ENCODE measurements at regions not wholly inside any gene's neighbourhood (a gene's known extent, or its start where the extent isn't known, plus 50 kb on each side); places are given as distances from the start of the nearest gene placed in this dataset.

DNA sequence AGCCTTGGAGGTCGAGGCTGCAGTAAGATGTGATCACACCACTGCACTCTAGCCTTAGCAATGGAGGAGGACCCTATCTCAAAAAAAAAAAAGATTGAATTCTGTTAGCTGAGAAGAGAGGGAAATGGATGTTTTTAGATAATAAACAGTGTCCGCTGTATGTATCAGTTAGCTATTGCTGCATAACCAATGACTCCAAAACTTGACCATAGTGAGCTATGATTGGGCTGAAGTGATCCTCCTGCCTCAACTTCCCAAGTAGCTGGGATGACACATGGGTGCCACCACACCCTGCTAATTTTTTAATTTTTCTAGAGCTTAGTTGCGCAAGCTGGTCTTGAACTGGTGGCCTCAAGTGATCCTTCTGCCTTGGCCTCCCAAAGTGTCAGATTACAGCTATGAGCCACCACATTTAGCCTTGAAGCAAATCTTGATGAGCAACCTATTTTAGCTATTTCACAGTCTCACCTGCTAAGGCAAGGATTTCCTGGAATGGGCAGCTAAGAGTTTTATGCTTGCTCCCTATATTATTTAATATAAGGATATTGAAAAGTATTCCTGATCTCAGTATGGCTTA, 68.3 kb upstream of the ATF7IP2 start:
- DNase-seq = no peak

DNA sequence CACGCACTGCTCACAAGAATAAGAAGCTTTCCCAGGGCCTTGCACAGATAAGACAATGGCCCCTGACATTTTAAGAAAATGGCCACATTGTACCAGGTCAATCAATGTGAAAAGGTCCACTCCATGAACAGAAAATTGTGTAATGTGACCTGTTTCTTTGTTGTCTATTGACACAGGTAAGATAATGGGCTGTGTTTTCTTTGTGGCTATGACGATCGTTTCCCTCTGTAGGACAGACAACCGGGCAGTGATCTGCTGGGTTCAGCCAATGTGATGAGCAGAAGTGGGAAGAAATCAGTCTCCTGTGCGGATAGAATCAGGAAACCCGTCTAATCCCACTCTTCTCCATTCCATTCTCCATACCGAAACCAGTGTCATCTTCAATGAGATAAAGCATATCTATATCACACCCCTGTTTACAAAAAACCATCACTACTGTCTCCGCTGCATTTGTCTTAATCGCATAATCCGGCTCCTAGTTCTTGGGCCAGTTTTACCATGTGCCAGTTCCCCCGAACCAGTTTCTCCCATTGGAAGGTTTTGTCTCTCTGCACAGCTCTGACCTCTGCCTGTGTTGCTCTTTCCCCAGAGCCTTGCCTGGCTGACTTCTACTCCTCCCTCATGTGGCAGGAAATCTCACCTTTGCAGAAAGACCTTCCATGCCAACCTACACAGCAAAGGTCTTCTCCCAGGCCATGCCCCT, 66.9 kb upstream of the ATF7IP2 start:
- DNase-seq = no peak

DNA sequence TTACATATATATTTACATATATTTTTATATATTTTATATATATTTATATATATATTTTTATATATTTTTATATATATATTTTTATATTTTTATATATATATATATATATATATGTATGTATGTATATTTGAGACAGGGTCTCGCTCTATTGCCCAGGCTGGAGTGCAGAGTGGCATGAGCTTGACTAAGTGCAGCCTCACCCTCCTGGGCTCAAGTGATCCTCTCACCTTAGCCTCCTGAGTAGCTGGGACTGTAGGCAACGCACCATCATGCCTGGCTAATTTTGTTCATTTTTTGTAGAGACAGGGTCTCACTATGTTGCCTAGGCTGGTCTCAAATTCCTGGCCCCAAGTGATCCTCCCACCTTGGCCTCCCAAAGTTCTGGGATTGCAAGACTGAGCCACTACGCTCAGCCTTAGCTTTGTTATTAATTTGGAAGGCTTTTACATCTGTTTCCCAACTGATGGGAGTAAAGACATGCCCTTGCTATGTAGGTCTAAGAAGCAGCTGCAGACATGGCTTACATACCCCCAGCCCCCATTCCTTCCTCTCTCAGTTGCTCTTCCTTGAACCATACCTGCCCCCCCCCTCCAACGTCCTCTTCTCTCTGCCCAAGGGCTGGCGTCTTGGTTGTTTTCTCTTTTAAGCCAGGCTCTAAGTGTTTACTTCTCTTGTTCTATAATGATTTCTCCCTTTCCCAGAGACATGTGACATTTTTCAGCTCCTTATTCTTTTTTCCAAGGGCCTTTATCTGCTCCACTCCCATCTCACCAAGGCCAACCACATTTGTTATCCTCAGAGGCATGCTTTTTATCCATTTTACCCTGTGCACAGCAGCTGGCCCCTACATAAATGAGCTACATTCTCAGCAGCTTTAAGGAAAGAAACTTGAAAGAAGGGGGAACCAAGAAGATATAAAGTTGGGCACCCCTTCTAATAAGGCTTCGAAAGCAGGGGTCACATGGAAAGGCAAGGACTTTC, 64.2 kb upstream of the ATF7IP2 start:
- no peak for DNase-seq

DNA sequence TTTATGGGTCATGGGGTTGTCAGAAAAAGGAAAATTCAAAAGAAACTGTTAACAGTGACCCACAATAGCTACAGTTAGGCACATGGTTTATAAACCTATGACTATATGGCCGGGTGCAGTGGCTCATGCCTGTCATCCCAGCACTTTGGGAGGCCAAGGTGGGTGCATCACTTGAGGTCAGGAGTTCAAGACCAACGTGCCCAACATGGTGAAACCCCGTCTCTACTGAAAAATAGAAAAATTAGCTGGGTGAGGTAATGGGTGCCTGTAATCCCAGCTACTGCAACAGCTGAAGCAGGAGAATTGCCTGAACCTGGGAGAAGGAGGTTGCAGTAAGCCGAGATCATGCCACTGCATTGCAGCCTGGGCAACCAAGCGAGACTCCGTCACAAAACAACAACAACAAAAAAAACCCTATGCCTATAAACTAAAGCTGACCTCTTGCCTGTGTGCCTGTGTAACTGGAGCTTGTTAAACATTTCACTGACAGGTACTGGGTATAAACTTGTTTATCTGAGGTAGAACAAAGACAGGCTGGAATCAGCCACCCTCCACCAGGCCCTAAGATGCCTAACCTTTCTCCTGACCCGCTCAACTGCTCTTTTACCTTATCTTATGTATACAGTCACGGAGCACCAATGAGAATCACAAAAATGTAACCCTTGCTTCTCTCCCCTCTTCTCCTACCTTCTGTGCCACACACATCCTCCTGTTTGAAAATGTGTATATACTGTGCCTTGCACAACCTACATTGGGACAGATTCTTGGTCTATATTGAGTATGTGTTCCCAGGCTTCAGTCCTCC, 62.9 kb upstream of the ATF7IP2 start:
- DNase-seq = no peak

DNA sequence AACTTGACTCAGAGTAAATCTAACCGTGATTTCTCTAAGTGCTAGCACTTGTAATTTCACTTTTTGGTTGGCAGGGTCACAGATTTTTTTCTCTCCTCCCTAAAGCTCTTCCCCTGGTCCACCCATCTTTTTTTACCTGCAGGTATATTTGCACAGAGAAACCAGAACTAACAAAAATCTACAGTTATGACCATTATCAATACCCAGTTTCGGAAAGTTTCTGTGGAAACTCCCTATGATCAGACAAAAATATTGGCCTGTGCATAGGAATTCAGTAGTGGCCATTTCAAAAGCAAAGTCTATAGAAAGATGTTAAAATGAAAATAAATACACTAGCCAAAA, 62.4 kb upstream of the ATF7IP2 start:
- DNase-seq = no peak

DNA sequence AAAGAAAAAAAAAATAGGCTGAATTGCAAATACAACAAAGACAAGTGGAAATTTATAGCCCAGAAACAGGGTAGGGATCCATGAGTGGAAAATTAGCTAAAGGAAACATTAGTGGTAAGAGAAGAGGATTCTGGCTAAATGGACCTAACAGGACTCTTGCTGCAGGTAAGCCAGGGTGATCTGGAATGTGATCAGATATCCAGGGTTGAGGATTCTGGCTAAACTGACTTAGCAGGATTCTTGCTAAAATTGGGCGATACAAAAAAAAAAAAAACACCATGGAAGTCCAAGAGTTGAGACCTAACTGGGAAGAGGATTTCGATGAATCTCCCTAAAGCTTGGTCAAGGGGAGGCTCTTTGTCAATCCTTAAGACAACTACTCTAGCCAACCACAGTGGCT, 61.7 kb upstream of the ATF7IP2 start:
- no peak for DNase-seq

DNA sequence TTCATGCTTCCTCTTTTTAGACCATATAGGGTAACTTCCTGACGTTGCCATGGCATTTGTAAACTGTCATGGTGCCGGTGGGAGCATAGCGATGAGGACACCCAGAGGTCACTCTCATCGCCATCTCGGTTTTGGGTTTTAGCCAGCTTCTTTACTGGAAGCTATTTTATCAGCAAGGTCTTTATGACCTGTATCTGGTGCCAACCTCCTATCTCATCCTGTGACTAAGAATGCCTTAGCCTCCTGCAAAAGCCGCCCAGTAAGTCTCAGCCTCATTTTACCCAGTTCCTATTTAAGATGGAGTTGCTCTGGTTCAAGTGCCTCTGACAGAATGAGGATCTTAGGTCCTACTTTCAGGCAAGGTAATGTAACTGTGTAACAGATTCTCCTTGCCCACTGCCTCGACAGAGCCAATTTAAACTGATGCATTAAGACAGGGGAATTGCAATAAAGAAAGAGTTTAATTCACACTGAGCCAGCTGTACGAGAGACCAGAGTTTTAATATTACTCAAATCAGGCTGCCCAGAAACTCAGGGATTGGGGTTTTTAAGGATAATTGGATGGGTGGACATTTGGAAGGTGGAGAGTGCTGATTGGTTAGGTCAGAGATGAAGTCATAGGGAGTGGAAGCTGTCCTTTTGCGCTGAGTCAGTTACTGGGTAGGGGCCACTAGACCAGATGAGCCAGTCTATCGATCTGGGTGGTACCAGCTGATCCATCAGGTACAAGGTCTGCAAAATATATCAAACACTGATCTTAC, 59.9 kb upstream of the ATF7IP2 start:
- no peak for DNase-seq

DNA sequence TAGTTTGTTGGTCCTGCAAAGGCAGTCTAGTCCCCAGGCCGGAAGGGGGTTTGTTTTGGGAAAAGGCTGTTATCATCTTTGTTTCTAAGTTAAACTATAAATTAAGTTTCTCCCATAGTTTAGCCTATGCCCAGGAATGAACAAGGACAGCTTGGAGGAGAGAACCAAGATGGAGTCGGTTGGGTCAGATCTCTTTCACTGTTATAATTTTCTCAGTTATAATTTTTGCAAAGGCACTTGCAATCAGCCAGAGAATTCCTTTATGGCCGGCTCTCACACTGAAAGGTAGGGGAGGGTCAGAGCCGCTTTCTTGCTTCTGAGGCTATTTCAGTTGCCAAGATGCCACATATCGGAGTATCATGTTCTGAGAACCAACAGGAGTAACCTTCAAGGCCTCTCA, 59.2 kb upstream of the ATF7IP2 start:
- DNase-seq = no peak

DNA sequence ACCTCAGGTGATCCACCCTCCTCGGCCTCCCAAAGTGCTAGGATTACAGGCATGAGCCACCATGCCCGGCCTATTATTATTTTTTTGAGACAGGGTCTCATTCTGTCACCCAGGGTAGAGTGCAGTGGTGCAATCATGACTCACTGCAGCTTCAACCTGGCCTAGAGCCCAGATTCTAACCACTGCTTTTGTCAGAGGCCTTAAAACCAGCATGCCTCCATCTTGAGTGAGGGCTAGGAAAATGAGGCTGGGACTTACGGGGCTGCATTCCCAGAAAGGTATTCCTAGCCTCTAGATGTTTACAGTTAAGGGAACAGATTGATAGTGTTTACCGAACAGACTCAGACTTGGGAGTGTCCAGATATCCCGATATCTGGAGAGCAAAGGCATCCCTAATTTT, 57.6 kb upstream of the ATF7IP2 start:
- peak; percentile 47 for DNase-seq

DNA sequence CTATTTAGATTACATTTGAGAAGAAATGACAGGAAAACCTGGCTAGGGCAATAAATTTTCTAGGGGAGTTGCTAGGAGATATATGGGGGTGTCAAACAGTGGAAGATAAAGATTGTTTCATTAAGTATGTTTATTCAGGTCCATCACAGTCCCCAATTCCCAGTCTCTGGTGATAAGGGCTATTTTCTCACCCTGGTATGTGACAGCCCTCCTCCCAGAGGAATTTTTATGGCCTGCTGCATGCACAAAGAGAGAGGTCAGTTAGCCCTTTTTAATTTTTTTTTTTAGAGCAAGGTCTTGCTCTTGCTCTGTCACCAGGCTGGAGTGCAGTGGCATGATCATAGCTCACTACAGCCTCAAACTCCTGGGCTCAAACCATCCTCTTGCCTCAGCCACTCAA, 53.6 kb upstream of the ATF7IP2 start:
- no peak for DNase-seq

DNA sequence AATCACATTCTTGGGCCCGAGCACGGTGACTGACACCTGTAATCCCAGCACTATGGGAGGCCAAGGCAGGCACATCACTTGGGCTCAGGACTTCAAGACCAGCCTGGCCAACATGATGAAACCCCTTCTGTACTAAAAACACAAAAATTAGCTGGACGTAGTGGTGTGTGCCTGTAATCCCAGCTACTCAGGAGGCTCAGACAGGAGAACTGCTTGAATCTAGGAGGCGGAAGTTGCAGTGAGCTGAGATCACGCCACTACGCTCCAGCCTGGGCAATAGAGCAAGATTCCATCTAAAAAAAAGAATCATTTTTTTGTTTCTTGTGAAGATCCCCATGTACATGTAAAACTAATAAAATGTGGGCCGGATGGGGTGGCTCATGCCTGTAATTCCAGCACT, 53.1 kb upstream of the ATF7IP2 start:
- no peak for DNase-seq

DNA sequence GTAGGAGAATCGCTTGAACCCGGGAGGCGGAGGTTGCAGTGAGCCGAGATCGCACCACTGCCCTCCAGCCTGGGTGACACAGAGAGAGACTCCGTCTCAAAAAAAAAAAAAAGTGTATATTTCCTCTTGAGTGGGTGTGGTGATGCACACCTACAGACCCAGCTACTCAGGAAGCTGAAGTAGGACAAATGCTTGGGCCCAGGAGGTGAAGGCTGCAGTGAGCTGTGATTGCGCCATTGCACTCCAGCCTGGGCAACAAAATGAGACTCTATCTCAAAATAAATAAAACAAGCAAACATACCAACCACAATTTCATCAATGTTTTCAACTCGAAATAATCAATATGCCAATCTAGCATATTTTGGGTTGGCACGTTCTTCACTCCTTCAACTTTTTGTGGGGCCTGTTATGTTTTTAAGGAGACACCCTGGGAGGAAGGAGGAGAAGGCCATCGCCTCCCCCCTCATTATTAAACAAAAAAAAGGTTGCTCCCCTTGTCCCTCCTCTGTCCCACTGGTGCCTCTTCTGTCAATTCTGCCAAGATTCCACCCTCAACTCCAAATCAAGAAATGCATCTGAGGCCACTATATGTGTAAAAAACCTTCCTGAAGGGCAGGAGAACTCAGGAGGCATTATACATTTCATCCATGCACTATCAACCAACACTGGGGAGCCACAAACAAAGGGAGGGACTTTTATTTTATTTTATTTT, 52.4 kb upstream of the ATF7IP2 start:
- DNase-seq = no peak

DNA sequence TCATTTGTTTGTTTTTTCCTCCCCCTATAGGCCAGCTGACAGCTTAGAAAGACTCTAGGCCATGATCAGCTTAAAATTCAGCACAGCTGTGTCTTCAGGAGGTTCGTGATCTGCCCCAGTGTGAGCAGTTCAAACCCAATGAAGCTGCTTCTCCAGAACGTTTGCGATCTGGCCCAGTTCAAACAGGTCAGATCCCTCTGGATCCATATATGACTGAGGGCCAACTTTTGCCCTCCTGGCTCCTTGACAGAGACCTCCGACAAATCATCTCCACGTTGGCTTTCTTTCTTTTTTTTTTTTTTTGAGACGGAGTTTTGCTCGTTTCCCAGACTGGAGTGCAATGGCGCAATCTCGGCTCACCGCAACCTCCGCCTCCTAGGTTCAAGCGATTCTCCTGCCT, 50.2 kb upstream of the ATF7IP2 start:
- no peak for DNase-seq

Measured in suppressor macrophage treated with lipopolysaccharide for 4 hours (primary cell).